H9 (cell line): ENCODE measurements at regions not wholly inside any gene's neighbourhood (a gene's known extent, or its start where the extent isn't known, plus 50 kb on each side); places are given as distances from the start of the nearest gene placed in this dataset.

ENCODE experiments used
- DNase-seq: peaks from one replicate; pipeline ENCODE4 v3.0.0-alpha.2; 2017
- H2AFZ ChIP-seq: one replicate; pipeline ENCODE4 v1.6.1; 2013; ENCODE audit warnings: mild to moderate bottlenecking, low read length, control low read depth, moderate library complexity
- H2AK5ac ChIP-seq: 2 replicates; pipeline ENCODE4 v1.6.1; 2013; ENCODE audit warnings: low read length, control low read depth, mixed read lengths; ENCODE audit not compliant: insufficient read length
- H2BK120ac ChIP-seq: one replicate; pipeline ENCODE4 v1.6.1; 2013; ENCODE audit warnings: low read depth, mild to moderate bottlenecking, low read length, control low read depth, inconsistent platforms; ENCODE audit not compliant: poor library complexity, severe bottlenecking
- H2BK12ac ChIP-seq: 2 replicates; pipeline ENCODE4 v1.6.1; 2013; ENCODE audit warnings: low read length, control low read depth, mixed read lengths, low read depth; ENCODE audit not compliant: insufficient read length
- H2BK15ac ChIP-seq: 2 replicates; pipeline ENCODE4 v1.6.1; 2013; ENCODE audit warnings: low read depth, low read length, control low read depth
- H2BK20ac ChIP-seq: one replicate; pipeline ENCODE4 v1.6.1; 2013; ENCODE audit warnings: low read depth, mild to moderate bottlenecking, low read length, control low read depth, inconsistent platforms; ENCODE audit not compliant: poor library complexity, severe bottlenecking
- H2BK5ac ChIP-seq: 2 replicates; pipeline ENCODE4 v1.6.1; 2013; ENCODE audit warnings: low read length, control low read depth, mixed read lengths; ENCODE audit not compliant: insufficient read length
- H3K14ac ChIP-seq: 2 replicates; pipeline ENCODE4 v1.6.1; 2013; ENCODE audit warnings: low read length, control low read depth; ENCODE audit not compliant: insufficient read depth
- H3K18ac ChIP-seq: 2 replicates; pipeline ENCODE4 v1.6.1; 2013; ENCODE audit warnings: low read depth, mild to moderate bottlenecking, mixed read lengths, low read length, control low read depth; ENCODE audit not compliant: insufficient read length
- H3K23ac ChIP-seq: 2 replicates; pipeline ENCODE4 v1.6.1; 2013; ENCODE audit warnings: low read length, control low read depth, mixed read lengths, low read depth; ENCODE audit not compliant: insufficient read length
- H3K23me2 ChIP-seq: 2 replicates; pipeline ENCODE4 v1.6.1; 2013; ENCODE audit warnings: low read depth, mild to moderate bottlenecking, mixed read lengths, low read length, control low read depth; ENCODE audit not compliant: insufficient read length, poor library complexity, severe bottlenecking
- H3K27ac ChIP-seq: 2 replicates; pipeline ENCODE4 v1.5.1; 2013; ENCODE audit warnings: low read length, control low read depth, mixed read lengths, low read depth; ENCODE audit not compliant: insufficient read length
- H3K27me3 ChIP-seq: 2 replicates; pipeline ENCODE4 v1.6.1; 2013; ENCODE audit warnings: low read length, control low read depth, inconsistent platforms; ENCODE audit not compliant: insufficient read depth
- H3K4ac ChIP-seq: 2 replicates; pipeline ENCODE4 v1.6.1; 2013; ENCODE audit warnings: low read depth, mild to moderate bottlenecking, control low read depth, inconsistent platforms, low read length, moderate library complexity
- H3K4me1 ChIP-seq: 2 replicates; pipeline ENCODE4 v1.6.1; 2013; ENCODE audit warnings: low read length, control low read depth, inconsistent platforms; ENCODE audit not compliant: insufficient read depth
- H3K4me2 ChIP-seq: 2 replicates; pipeline ENCODE4 v1.6.1; 2013; ENCODE audit warnings: low read length, control low read depth, mixed read lengths; ENCODE audit not compliant: insufficient read length, insufficient read depth
- H3K56ac ChIP-seq: 2 replicates; pipeline ENCODE4 v1.6.1; 2013; ENCODE audit warnings: low read depth, mild to moderate bottlenecking, mixed read lengths, low read length, control low read depth; ENCODE audit not compliant: insufficient read length
- H3K79me1 ChIP-seq: 2 replicates; pipeline ENCODE4 v1.6.1; 2013; ENCODE audit warnings: low read depth, mild to moderate bottlenecking, moderate library complexity, low read length, control low read depth, inconsistent platforms; ENCODE audit not compliant: insufficient read depth, poor library complexity, severe bottlenecking
- H3K79me2 ChIP-seq: 2 replicates; pipeline ENCODE4 v1.6.1; 2013; ENCODE audit warnings: low read length, control low read depth, inconsistent platforms; ENCODE audit not compliant: insufficient read depth
- H3K9ac ChIP-seq: 2 replicates; pipeline ENCODE4 v1.6.1; 2013; ENCODE audit warnings: low read length, control low read depth, mixed read lengths; ENCODE audit not compliant: insufficient read length; ENCODE audit errors: extremely low read depth
- H3K9me3 ChIP-seq: one replicate; pipeline ENCODE4 v1.6.1; 2013; ENCODE audit warnings: low read depth, low read length, inconsistent platforms; ENCODE audit not compliant: control insufficient read depth
- H3T11ph ChIP-seq: one replicate; pipeline ENCODE4 v1.6.1; 2013; ENCODE audit warnings: mild to moderate bottlenecking, low read length, control low read depth, inconsistent platforms
- H4K20me1 ChIP-seq: one replicate; pipeline ENCODE4 v1.6.1; 2013; ENCODE audit not compliant: control insufficient read depth, insufficient read length, insufficient read depth
- H4K5ac ChIP-seq: 2 replicates; pipeline ENCODE4 v1.6.1; 2013; ENCODE audit warnings: low read depth, mild to moderate bottlenecking, mixed read lengths, low read length, control low read depth; ENCODE audit not compliant: insufficient read length
- H4K8ac ChIP-seq: replicated peaks from 2 replicates; pipeline ENCODE4 v1.6.1; 2013; ENCODE audit warnings: low read length, control low read depth, mixed read lengths, low read depth; ENCODE audit not compliant: insufficient read length
- H4K91ac ChIP-seq: 2 replicates; pipeline ENCODE4 v1.6.1; 2013; ENCODE audit warnings: low read depth, mild to moderate bottlenecking, moderate library complexity, mixed read lengths, low read length, control low read depth; ENCODE audit not compliant: insufficient read length
- H3K27ac Mint-ChIP-seq, 3 experiments: 2 replicates in 2 of 3; 3 replicates in 1 of 3; pipeline ENCODE4 v1.8.0; 2020 to 2021; ENCODE audit warnings: mixed read lengths in 3 of 3, mild to moderate bottlenecking in 1 of 3, moderate library complexity in 1 of 3
- H3K27me3 Mint-ChIP-seq: 2 replicates; pipeline ENCODE4 v1.8.0; 2021; ENCODE audit warnings: low read depth, mild to moderate bottlenecking, moderate library complexity, mixed read lengths
- H3K36me3 Mint-ChIP-seq, 3 experiments: 2 replicates in 2 of 3; 3 replicates in 1 of 3; pipeline ENCODE4 v1.8.0; 2020 to 2021; ENCODE audit warnings: low read depth in 3 of 3, mixed read lengths in 3 of 3; ENCODE audit not compliant: insufficient read depth in 1 of 3
- H3K4me1 Mint-ChIP-seq, 2 experiments: 2 replicates each; pipeline ENCODE4 v1.8.0; 2020; ENCODE audit warnings: mixed read lengths in 2 of 2
- H3K4me3 Mint-ChIP-seq, 2 experiments: 2 replicates in 1 of 2; 3 replicates in 1 of 2; pipeline ENCODE4 v1.8.0; 2020 to 2021; ENCODE audit warnings: mild to moderate bottlenecking in 2 of 2, mixed read lengths in 2 of 2, moderate library complexity in 1 of 2
- H3K9me3 Mint-ChIP-seq, 2 experiments: 2 replicates in 1 of 2; 3 replicates in 1 of 2; pipeline ENCODE4 v1.8.0; 2020; ENCODE audit warnings: mild to moderate bottlenecking in 2 of 2, mixed read lengths in 2 of 2, moderate library complexity in 1 of 2
- CTCF ChIP-seq: fragments of 200-600 bp; sonication (generic); conservative IDR thresholded peaks from 3 replicates; pipeline ENCODE4 v1.8.0; 2021; ENCODE audit warnings: antibody characterized with exemption, mild to moderate bottlenecking
- WGBS: extraction: QIAGEN DNeasy Blood & Tissue Kit; methylation state at CpG from one replicate; pipeline ENCODE4 v1.1.7; 2013; ENCODE audit warnings: missing lambda C conversion rate, low lambda C conversion rate, mixed read lengths; ENCODE audit not compliant: insufficient read length; ENCODE audit errors: extremely low coverage; 5-methylcytosine and 5-hydroxymethylcytosine counted together

GRCh38 chr5:82601861-82602260 lies 323.7 kb upstream of the RPS23 start:
- Histone ChIP-seq H3K4me1 (no peaks in the 10 kb centered on the region), H3K27ac (no peak overlapping the region), H3K9me3 (no peaks in the 10 kb centered on the region), H4K91ac (no peak overlapping the region), H2BK20ac (no peak overlapping the region), H4K5ac (no peak overlapping the region), H2BK12ac (no peak overlapping the region), H4K8ac (no peak overlapping the region), H3K27me3 (no peaks in the 10 kb centered on the region), H2BK15ac (no peak overlapping the region), H3T11ph (no peak overlapping the region), H2AK5ac (no peak overlapping the region), H2BK120ac (no peak overlapping the region), H3K56ac (no peak overlapping the region), H3K23me2 (no peaks in the 10 kb centered on the region), H2AFZ (no peak overlapping the region), H3K79me2 (no peaks in the 10 kb centered on the region), H3K4ac (no peak overlapping the region), H3K18ac (no peak overlapping the region), H3K23ac (no peak overlapping the region), H3K14ac (no peak overlapping the region), H3K9ac (no peak overlapping the region), H4K20me1 (no peaks in the 10 kb centered on the region), H3K79me1 (no peaks in the 10 kb centered on the region), H2BK5ac (no peak overlapping the region), H3K4me2 (no peak overlapping the region)
- Mint-ChIP-seq H3K9me3 (no peaks in the 10 kb centered on the region; a peak in 1 of 5 replicates), H3K27ac (no peak overlapping the region), H3K27me3 (no peaks in the 10 kb centered on the region), H3K36me3 (no peaks in the 10 kb centered on the region; a peak in 1 of 7 replicates), H3K4me1 (peaks cover 19 to 20% of the 10 kb centered on the region in 2 experiments), H3K4me3 (no peak overlapping the region)
- no peak for TF ChIP-seq CTCF
- no CpG with 5 or more reads among the region's 1 CpG for WGBS
- no peak for DNase-seq
